Uterus (tissue), 2 donors: ENCODE measurements at regions not wholly inside any gene's neighbourhood (a gene's known extent, or its start where the extent isn't known, plus 50 kb on each side); places are given as distances from the start of the nearest gene placed in this dataset.

Experiments used
- CTCF ChIP-seq, 4 experiments: fragments of 200-600 bp in 2 of 4; fragments of 450-650 bp in 2 of 4; sonication (generic) in 2 of 4; IDR thresholded peaks; one replicate each; pipeline ENCODE4 v1.5.1; 2016 to 2019; ENCODE audit warnings: antibody characterized with exemption in 4 of 4, mild to moderate bottlenecking in 2 of 4, moderate library complexity in 1 of 4
- POLR2A ChIP-seq, 2 donors: fragments of 450-650 bp; IDR thresholded peaks; one replicate each; pipeline ENCODE4 v1.6.1; 2016; ENCODE audit warnings: antibody characterized with exemption in 2 of 2, mild to moderate bottlenecking in 1 of 2, moderate library complexity in 1 of 2

DNA sequence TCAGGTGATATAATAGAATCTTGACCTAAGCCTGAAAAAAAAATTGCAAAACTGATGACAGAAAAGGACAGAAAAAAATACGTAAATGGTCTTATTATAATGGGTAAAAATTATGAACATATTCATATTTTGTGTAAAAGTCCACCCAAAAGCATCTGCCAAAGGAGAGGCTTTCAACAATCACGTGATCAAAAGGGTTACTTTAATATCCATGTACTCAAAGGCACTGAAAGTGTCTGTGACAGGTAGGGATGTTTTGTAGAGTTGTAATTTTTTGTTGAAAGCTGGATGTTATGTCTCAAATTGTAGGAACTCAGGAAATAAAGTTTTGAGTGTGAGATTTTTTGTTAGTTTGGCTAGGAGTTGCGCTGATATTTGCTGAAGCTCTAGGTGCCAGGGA, 144.8 kb upstream of the GALNTL6 start:
- TF ChIP-seq CTCF (IDR thresholded peaks at IDR 0.05), result no peak
- no peak for TF ChIP-seq POLR2A (IDR thresholded peaks at IDR 0.05)
